PC-9 (cell line): ENCODE measurements at regions not wholly inside any gene's neighbourhood (a gene's known extent, or its start where the extent isn't known, plus 50 kb on each side); places are given as distances from the start of the nearest gene placed in this dataset.

ENCODE experiments used
- BruUV-seq: library from RNA; stranded (reverse); fragments of 400-500 nt; replicated peaks from 2 replicates; lab custom pipeline; 2021; lab: Mats Ljungman, UMichigan
- CTCF ChIA-PET: fragments of 300-600 bp; sonication (Branson Sonifier 250); formaldehyde crosslinking; loops from one replicate; lab custom pipeline; 2022; ENCODE audit warnings: antibody characterized with exemption; lab: Charles Lee
- POLR2A ChIA-PET: fragments of 300-600 bp; sonication (Branson Sonifier 250); formaldehyde crosslinking; loops from one replicate; lab custom pipeline; 2022; ENCODE audit warnings: antibody characterized with exemption; ENCODE audit not compliant: unreplicated experiment; lab: Charles Lee
- DNase-seq, 2 experiments: peaks; one replicate each; pipeline versions ENCODE4 v3.0.0 to v3.0.0-alpha.2; 2015 to 2022; ENCODE audit warnings: mixed read lengths in 1 of 2
- H2AFZ ChIP-seq: fragments of 200-600 bp; sonication (generic); 2 replicates; pipeline ENCODE4 v1.8.1; 2017; ENCODE audit warnings: antibody characterized with exemption
- H3F3A ChIP-seq: fragments of 200-600 bp; sonication (generic); 2 replicates; pipeline ENCODE4 v1.8.1; 2017; ENCODE audit warnings: antibody characterized with exemption, mild to moderate bottlenecking, low read depth; ENCODE audit not compliant: insufficient read depth
- H3K27ac ChIP-seq: fragments of 200-600 bp; sonication (generic); 2 replicates; pipeline ENCODE4 v1.6.1; 2016; ENCODE audit warnings: mixed run types
- H3K27me3 ChIP-seq: fragments of 200-600 bp; sonication (generic); 2 replicates; pipeline ENCODE4 v1.6.1; 2016; ENCODE audit warnings: low read depth, mixed run types; ENCODE audit not compliant: insufficient read depth
- H3K36me3 ChIP-seq: fragments of 200-600 bp; sonication (generic); 2 replicates; pipeline ENCODE4 v1.6.1; 2016; ENCODE audit warnings: low read depth, mixed run types
- H3K4me1 ChIP-seq: fragments of 200-600 bp; sonication (generic); replicated peaks from 2 replicates; pipeline ENCODE4 v1.6.1; 2016; ENCODE audit warnings: mixed run types; ENCODE audit not compliant: insufficient read depth
- H3K4me2 ChIP-seq: fragments of 200-600 bp; sonication (generic); 2 replicates; pipeline ENCODE4 v1.6.1; 2017; ENCODE audit warnings: mixed run types
- H3K4me3 ChIP-seq: fragments of 200-600 bp; sonication (generic); 2 replicates; pipeline ENCODE4 v1.6.1; 2016; ENCODE audit warnings: mixed run types
- H3K79me2 ChIP-seq: fragments of 200-600 bp; sonication (generic); 2 replicates; pipeline ENCODE4 v1.6.1; 2017; ENCODE audit warnings: low read depth, mixed run types
- H3K9me2 ChIP-seq: fragments of 200-600 bp; sonication (generic); 2 replicates; pipeline ENCODE4 v1.8.1; 2017; ENCODE audit warnings: mild to moderate bottlenecking; ENCODE audit not compliant: insufficient read depth
- H3K9me3 ChIP-seq: fragments of 200-600 bp; sonication (generic); 2 replicates; pipeline ENCODE4 v1.8.1; 2016; ENCODE audit warnings: low read depth; ENCODE audit not compliant: insufficient read depth
- H4K20me1 ChIP-seq: fragments of 200-600 bp; sonication (generic); 2 replicates; pipeline ENCODE4 v1.8.1; 2017; ENCODE audit not compliant: insufficient read depth
- EZH2 ChIP-seq: fragments of 200-600 bp; sonication (generic); IDR thresholded peaks from 2 replicates; pipeline ENCODE4 v1.8.0; 2017; ENCODE audit warnings: antibody characterized with exemption, low read depth
- intact Hi-C: fragments of 100-400 bp; cut with micrococcal nuclease; formaldehyde crosslinking; loops from one replicate; pipeline ENCODE4 v1.10.0; 2022; ENCODE audit not compliant: unreplicated experiment
- TF ChIP-seq, protein P1 (sequence below): fragments of 200-600 bp; sonication (generic); conservative IDR thresholded peaks from 2 replicates; pipeline ENCODE4 v1.6.1; 2017; ENCODE audit warnings: mixed run types, antibody characterized with exemption, mild to moderate bottlenecking, moderate library complexity

- H3K9me2 ChIP-seq: no peaks in the 10 kb centered on the region
- no peak overlapping the region for H2AFZ ChIP-seq
- TF ChIP-seq EZH2: no peak
- TF ChIP-seq, protein P1, sequence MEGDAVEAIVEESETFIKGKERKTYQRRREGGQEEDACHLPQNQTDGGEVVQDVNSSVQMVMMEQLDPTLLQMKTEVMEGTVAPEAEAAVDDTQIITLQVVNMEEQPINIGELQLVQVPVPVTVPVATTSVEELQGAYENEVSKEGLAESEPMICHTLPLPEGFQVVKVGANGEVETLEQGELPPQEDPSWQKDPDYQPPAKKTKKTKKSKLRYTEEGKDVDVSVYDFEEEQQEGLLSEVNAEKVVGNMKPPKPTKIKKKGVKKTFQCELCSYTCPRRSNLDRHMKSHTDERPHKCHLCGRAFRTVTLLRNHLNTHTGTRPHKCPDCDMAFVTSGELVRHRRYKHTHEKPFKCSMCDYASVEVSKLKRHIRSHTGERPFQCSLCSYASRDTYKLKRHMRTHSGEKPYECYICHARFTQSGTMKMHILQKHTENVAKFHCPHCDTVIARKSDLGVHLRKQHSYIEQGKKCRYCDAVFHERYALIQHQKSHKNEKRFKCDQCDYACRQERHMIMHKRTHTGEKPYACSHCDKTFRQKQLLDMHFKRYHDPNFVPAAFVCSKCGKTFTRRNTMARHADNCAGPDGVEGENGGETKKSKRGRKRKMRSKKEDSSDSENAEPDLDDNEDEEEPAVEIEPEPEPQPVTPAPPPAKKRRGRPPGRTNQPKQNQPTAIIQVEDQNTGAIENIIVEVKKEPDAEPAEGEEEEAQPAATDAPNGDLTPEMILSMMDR: no peak
- H3K9me3 ChIP-seq: no peaks in the 10 kb centered on the region
- H3K4me3 ChIP-seq: no peak overlapping the region
- no TSS peak for BruUV-seq
- H3K4me1 ChIP-seq: peaks cover 5% of the 10 kb centered on the region; the same call in 1 of the 2 replicates
- no peak overlapping the region for H3K27ac ChIP-seq
- intact Hi-C loops: no loop called here
- no peaks in the 10 kb centered on the region for H3K27me3 ChIP-seq
- DNase-seq: no peak
- ChIA-PET POLR2A (interaction anchor here (0.6 kb wide), 1 partner anchor 188 kb away, joined by 4 read pairs; no protein-coding TSS in a partner anchor), CTCF (no interaction called here)
- no peaks in the 10 kb centered on the region for H3K79me2 ChIP-seq
- H3K36me3 ChIP-seq: no peaks in the 10 kb centered on the region
- no peaks in the 10 kb centered on the region for H3F3A ChIP-seq
- no peak overlapping the region for H3K4me2 ChIP-seq
- H4K20me1 ChIP-seq: no peaks in the 10 kb centered on the region
Observed at GRCh38 chr11:101323997-101324396, 194.4 kb upstream of the PGR start.

GRCh38 chr11:101321222-101321621 is 191.6 kb upstream of the PGR start:
- no peak overlapping the region for H3K4me3 ChIP-seq
- no peak overlapping the region for H3K27ac ChIP-seq
- H3K4me2 ChIP-seq: no peak overlapping the region
- H2AFZ ChIP-seq: no peak overlapping the region
- no peaks in the 10 kb centered on the region for H4K20me1 ChIP-seq
- no peaks in the 10 kb centered on the region for H3K27me3 ChIP-seq
- no TSS peak for BruUV-seq
- H3K9me2 ChIP-seq: no peaks in the 10 kb centered on the region
- no peaks in the 10 kb centered on the region for H3K79me2 ChIP-seq
- H3K36me3 ChIP-seq: no peaks in the 10 kb centered on the region
- no peak for DNase-seq
- H3F3A ChIP-seq: no peaks in the 10 kb centered on the region
- H3K9me3 ChIP-seq: no peaks in the 10 kb centered on the region
- intact Hi-C loops: no loop called here
- ChIA-PET CTCF (no interaction called here), POLR2A (no interaction called here)
- H3K4me1 ChIP-seq: no peaks in the 10 kb centered on the region
- TF ChIP-seq EZH2: no peak
- TF ChIP-seq, protein P1: no peak

GRCh38 chr11:101306721-101307120 is 177.1 kb upstream of the PGR start:
- no peak overlapping the region for H3K4me3 ChIP-seq
- no peaks in the 10 kb centered on the region for H3K36me3 ChIP-seq
- no peaks in the 10 kb centered on the region for H3K79me2 ChIP-seq
- intact Hi-C loops: no loop called here
- POLR2A ChIA-PET: no interaction called here
- H3K4me1 ChIP-seq: no peaks in the 10 kb centered on the region
- no TSS peak for BruUV-seq
- CTCF ChIA-PET: no interaction called here
- no peaks in the 10 kb centered on the region for H3K9me2 ChIP-seq
- no peaks in the 10 kb centered on the region for H3K9me3 ChIP-seq
- H3K27me3 ChIP-seq: no peaks in the 10 kb centered on the region
- no peak overlapping the region for H3K4me2 ChIP-seq
- TF ChIP-seq, protein P1: no peak
- TF ChIP-seq EZH2: no peak
- no peaks in the 10 kb centered on the region for H4K20me1 ChIP-seq
- H3K27ac ChIP-seq: no peak overlapping the region
- no peaks in the 10 kb centered on the region; the same call in 1 of the 2 replicates for H3F3A ChIP-seq
- no peak for DNase-seq
- H2AFZ ChIP-seq: no peak overlapping the region
